Brain microvascular endothelial cell (primary cell): ENCODE measurements at regions not wholly inside any gene's neighbourhood (a gene's known extent, or its start where the extent isn't known, plus 50 kb on each side); places are given as distances from the start of the nearest gene placed in this dataset.
"Not testable (repeated sequence)": the region's sequence is repeated elsewhere in the genome, so short reads cannot be mapped to it uniquely, and the experiment has no call there.

Experiments used
- DNase-seq: peaks from one replicate; pipeline ENCODE4 v3.0.0-alpha.2; 2020
- H3K27ac ChIP-seq: fragments of 250-450 bp; sonication (Bioruptor Pico); 2 replicates; pipeline ENCODE4 v1.5.1; 2020; ENCODE audit warnings: mild to moderate bottlenecking, moderate library complexity
- H3K27me3 ChIP-seq: fragments of 250-450 bp; sonication (Bioruptor Pico); replicated peaks from 2 replicates; pipeline ENCODE4 v1.5.1; 2020; ENCODE audit warnings: mild to moderate bottlenecking
- H3K36me3 ChIP-seq: fragments of 250-450 bp; sonication (Bioruptor Pico); replicated peaks from 2 replicates; pipeline ENCODE4 v1.5.1; 2020; ENCODE audit warnings: mild to moderate bottlenecking
- H3K4me3 ChIP-seq: 2 replicates; pipeline ENCODE4 v1.5.1; 2011; ENCODE audit warnings: low read depth, mild to moderate bottlenecking, control low read depth, low read length, moderate library complexity
- CTCF ChIP-seq: IDR thresholded peaks from 2 replicates; pipeline ENCODE4 v1.5.1; 2011; ENCODE audit warnings: low read depth, mild to moderate bottlenecking, moderate library complexity, low read length, control low read depth, inconsistent platforms; ENCODE audit errors: missing control alignments
- in situ Hi-C: cut with HindIII; loops from 2 replicates; pipeline ENCODE4 v1.10.0; 2017; ENCODE audit warnings: low sequenced_read_pairs, low pct_ligation_motif_present

DNA sequence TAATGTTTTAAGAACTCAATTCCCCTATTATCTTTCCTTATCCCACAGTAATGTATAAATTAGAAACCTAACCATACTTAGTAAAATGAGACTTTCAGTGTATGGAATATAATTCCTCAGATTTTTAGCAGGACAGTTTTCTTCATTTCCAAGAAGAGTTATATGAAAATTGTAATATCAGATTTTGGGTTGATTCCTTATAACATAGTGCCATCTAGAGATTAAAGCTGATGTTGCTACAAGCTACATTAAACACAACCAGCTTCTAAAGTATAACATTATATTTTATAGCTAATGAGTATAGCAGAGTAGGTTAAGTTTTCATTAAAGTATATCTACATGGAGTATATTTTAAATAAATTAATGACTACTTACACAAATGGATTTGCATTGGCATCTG is 99.7 kb upstream of the MIR17HG start:
- Histone ChIP-seq H3K4me3 (no peak overlapping the region), H3K27ac (no peak overlapping the region), H3K36me3 (no peaks in the 10 kb centered on the region), H3K27me3 (peaks cover 2% of the 10 kb centered on the region)
- in situ Hi-C loops: no loop called here
- DNase-seq: no peak
- peak; percentile 14 for TF ChIP-seq CTCF

GRCh38 chr13:91248249-91248648 is 99.2 kb upstream of the MIR17HG start:
- DNase-seq: no peak
- in situ Hi-C loops: no loop called here
- no peaks in the 10 kb centered on the region for H3K36me3 ChIP-seq
- no peak for TF ChIP-seq CTCF
- H3K27me3 ChIP-seq: peaks cover 2% of the 10 kb centered on the region
- no peak overlapping the region for H3K4me3 ChIP-seq
- H3K27ac ChIP-seq: no peak overlapping the region

- in situ Hi-C loops: no loop called here
- no peak for TF ChIP-seq CTCF
These were observed 98.1 kb upstream of the MIR17HG start for GRCh38 chr13:91249370-91249769.

GRCh38 chr13:91249861-91250260 is 97.6 kb upstream of the MIR17HG start:
- in situ Hi-C loops: no loop called here
- Histone ChIP-seq H3K4me3 (no peak overlapping the region), H3K36me3 (no peaks in the 10 kb centered on the region), H3K27ac (no peak overlapping the region), H3K27me3 (peaks cover 2% of the 10 kb centered on the region)
- no peak for TF ChIP-seq CTCF
- DNase-seq: no peak

More at GRCh38 chr13:91249370-91249769, 98.1 kb upstream of the MIR17HG start:
- Histone ChIP-seq H3K27ac (no peak overlapping the region), H3K4me3 (no peak overlapping the region), H3K36me3 (no peaks in the 10 kb centered on the region), H3K27me3 (peaks cover 2% of the 10 kb centered on the region)
- DNase-seq: no peak

DNA sequence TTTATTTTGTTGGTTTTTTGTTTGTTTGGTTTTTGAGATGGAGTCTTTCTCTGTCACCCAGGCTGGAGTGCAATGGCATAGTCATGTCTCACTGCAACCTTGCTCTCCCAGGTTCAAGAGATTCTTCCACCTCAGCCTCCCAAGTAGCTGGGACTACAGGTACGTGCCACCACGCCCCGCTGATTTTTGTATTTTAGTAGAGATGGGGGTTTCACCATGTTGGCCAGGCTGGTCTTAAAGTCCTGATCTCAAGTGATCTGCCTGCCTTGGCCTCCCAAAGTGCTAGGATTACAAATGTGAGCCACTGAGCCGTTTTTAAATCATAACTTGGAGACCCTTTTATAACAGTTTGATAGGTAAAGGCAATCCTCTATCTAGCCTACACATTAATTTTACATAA is 95.9 kb upstream of the MIR17HG start:
- in situ Hi-C loops, H3K36me3 ChIP-seq, DNase-seq, H3K27ac ChIP-seq, H3K4me3 ChIP-seq, H3K27me3 ChIP-seq: not testable (repeated sequence)

- no peak for TF ChIP-seq CTCF
- in situ Hi-C loops: no loop called here
- no peak overlapping the region for H3K27ac ChIP-seq
- no peak for DNase-seq
- H3K36me3 ChIP-seq: no peaks in the 10 kb centered on the region
- H3K27me3 ChIP-seq: no peaks in the 10 kb centered on the region
- no peak overlapping the region for H3K4me3 ChIP-seq
These were observed 83.0 kb upstream of the MIR17HG start for GRCh38 chr13:91264484-91264883.
